HG03060 (cell line): ENCODE measurements at regions not wholly inside any gene's neighbourhood (a gene's known extent, or its start where the extent isn't known, plus 50 kb on each side); places are given as distances from the start of the nearest gene placed in this dataset.
"Not testable (repeated sequence)": the region's sequence is repeated elsewhere in the genome, so short reads cannot be mapped to it uniquely, and the experiment has no call there.

Experiments used
- ATAC-seq: cut with Tn5 transposase; IDR thresholded peaks from one replicate; pipeline ENCODE4 v1.9.1; 2021; ENCODE audit warnings: low read depth, moderate number of reproducible peaks; ENCODE audit not compliant: unreplicated experiment

- ATAC-seq = no peak
These were observed 1016.6 kb upstream of the PCDH20 start for GRCh38 chr13:62432295-62432694.

GRCh38 chr13:62431852-62432251, 1016.2 kb upstream of the PCDH20 start:
- ATAC-seq = no peak

- no peak for ATAC-seq
These were observed 1003.2 kb upstream of the PCDH20 start for GRCh38 chr13:62418872-62419271.

- ATAC-seq = no peak
These were observed 1002.7 kb upstream of the PCDH20 start for GRCh38 chr13:62418376-62418775.

- ATAC-seq = no peak
These were observed 992.2 kb upstream of the PCDH20 start for GRCh38 chr13:62407871-62408270.

GRCh38 chr13:62388515-62388914, 972.9 kb upstream of the PCDH20 start:
- no peak for ATAC-seq

GRCh38 chr13:62387647-62388046, 972.0 kb upstream of the PCDH20 start:
- no peak for ATAC-seq

- not testable (repeated sequence) for ATAC-seq
These were observed 963.6 kb upstream of the PCDH20 start for GRCh38 chr13:62379241-62379640.

GRCh38 chr13:62377838-62378237, 962.2 kb upstream of the PCDH20 start:
- no peak for ATAC-seq

GRCh38 chr13:62375653-62376052, 960.0 kb upstream of the PCDH20 start:
- ATAC-seq = no peak

- no peak for ATAC-seq
These were observed 956.1 kb upstream of the PCDH20 start for GRCh38 chr13:62371737-62372136.

GRCh38 chr13:62367971-62368370, 952.3 kb upstream of the PCDH20 start:
- ATAC-seq = not testable (repeated sequence)

- no peak for ATAC-seq
These were observed 945.0 kb upstream of the PCDH20 start for GRCh38 chr13:62360609-62361008.

GRCh38 chr13:62358646-62358932, 942.9 kb upstream of the PCDH20 start:
- no peak for ATAC-seq

GRCh38 chr13:62357887-62358645, 942.4 kb upstream of the PCDH20 start:
- ATAC-seq = no peak

- no peak for ATAC-seq
These were observed 941.3 kb upstream of the PCDH20 start for GRCh38 chr13:62356977-62357376.

- ATAC-seq = no peak
These were observed 921.6 kb upstream of the PCDH20 start for GRCh38 chr13:62337109-62337880.

GRCh38 chr13:62336507-62336906, 920.9 kb upstream of the PCDH20 start:
- ATAC-seq = no peak

- no peak for ATAC-seq
These were observed 917.8 kb upstream of the PCDH20 start for GRCh38 chr13:62333466-62333865.

GRCh38 chr13:62331384-62331783, 915.7 kb upstream of the PCDH20 start:
- ATAC-seq = no peak

- no peak for ATAC-seq
These were observed 911.7 kb upstream of the PCDH20 start for GRCh38 chr13:62327367-62327766.

- no peak for ATAC-seq
These were observed 909.2 kb upstream of the PCDH20 start for GRCh38 chr13:62324842-62325241.
